ENCODE measurements at regions not wholly inside any gene's neighbourhood (a gene's known extent, or its start where the extent isn't known, plus 50 kb on each side); places are given as distances from the start of the nearest gene placed in this dataset.
"Not testable (repeated sequence)": the region's sequence is repeated elsewhere in the genome, so short reads cannot be mapped to it uniquely, and the experiment has no call there.

DNA sequence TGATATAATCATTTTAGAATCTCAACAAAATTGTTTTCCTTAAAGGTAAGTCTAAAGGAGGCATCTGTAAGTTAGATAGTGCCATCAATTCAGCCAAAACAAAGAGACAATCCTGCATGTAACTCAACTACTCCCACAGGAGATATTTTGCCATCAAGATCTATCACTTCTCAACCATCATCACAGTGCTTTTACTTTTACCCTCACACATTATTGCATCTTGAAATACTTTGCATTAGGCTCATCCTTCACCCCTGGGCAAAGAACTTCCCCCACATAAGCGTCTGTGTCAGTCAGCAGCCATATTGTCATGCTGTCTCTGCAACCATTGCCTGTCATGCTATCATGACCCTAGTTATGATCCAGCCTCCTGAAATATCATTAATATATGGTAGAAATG is 54.9 kb upstream of the NLGN1 start:
- Mint-ChIP-seq H3K9me3 (peaks cover 4% of the 10 kb centered on the region), H3K4me1 (no peaks in the 10 kb centered on the region), H3K27ac (no peak overlapping the region), H3K4me3 (no peak overlapping the region), H3K27me3 (no peaks in the 10 kb centered on the region), H3K36me3 (ENCODE audit: low read depth) (no peaks in the 10 kb centered on the region)
- POLR2A ChIA-PET: no interaction called here
- CTCF ChIA-PET: no interaction called here
- no peak for DNase-seq

DNA sequence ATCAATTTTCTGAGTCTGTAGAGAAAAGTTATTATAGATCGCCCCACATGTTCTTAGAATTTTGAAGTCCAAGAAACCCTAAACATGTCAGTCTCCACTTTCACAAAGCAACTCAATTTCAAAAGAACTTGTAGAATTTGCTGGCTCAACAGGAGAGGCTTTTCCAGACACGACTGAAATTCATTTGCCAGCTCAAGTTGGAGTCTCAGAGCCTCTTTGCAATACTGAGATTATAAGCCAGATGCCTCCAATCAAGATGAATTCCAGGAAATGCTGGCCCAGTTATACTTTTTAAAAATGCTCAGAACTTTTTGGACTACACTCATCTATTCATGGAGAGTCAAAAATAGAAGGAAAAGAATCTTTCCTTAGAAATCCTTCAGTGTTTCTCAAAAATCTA is 56.9 kb upstream of the NLGN1 start:
- Mint-ChIP-seq H3K4me3 (no peak overlapping the region), H3K36me3 (ENCODE audit: low read depth) (no peaks in the 10 kb centered on the region), H3K4me1 (no peaks in the 10 kb centered on the region), H3K27me3 (no peaks in the 10 kb centered on the region), H3K9me3 (peaks cover 2% of the 10 kb centered on the region), H3K27ac (no peak overlapping the region)
- CTCF ChIA-PET: interaction anchor here (0.6 kb wide), 1 partner anchor 367 kb away, joined by 3 read pairs; no protein-coding TSS in a partner anchor
- DNase-seq: no peak
- POLR2A ChIA-PET: no interaction called here

DNA sequence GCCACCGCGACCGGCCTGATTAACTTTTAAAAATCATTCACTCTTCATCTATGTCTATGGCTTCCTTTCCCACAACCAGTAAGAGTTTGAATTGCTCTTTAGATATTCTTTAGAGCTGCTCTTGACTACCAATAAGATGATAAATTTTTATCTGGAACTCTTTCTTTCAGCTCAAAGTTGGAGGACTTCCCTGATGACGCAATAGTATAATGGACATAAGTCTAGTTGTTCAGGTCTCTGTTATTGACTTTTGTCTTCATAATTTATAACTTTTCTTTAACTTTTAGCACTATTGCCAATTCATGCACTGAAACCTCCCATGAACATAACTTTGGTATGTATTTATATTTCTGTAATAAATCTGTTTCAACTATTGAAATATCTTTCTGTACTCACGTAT is 61.3 kb upstream of the NLGN1 start:
- H3K27ac Mint-ChIP-seq: no peak overlapping the region

DNA sequence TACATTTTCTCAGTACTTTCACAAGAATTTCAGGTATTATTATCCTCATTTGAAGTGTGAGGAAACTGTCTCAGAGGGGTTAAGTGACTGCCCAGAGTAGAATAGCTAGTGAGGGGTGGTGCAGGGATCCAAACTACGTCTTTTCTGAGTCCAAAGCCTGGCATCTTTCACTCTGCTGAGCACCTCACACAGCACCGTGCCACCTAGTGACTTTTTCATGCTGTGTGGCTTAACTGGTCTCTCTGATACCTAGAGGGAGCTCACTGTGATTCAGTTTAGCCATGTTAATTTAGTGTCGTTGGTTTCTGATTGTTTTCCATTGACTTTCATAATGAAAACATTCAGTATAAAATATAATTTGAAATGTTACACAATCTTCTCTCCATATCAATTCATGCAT is 91.4 kb upstream of the NLGN1 start:
- ChIA-PET POLR2A (no interaction called here), CTCF (no interaction called here)
- Mint-ChIP-seq H3K36me3 (ENCODE audit: low read depth) (no peaks in the 10 kb centered on the region), H3K27ac (no peak overlapping the region), H3K4me3 (no peak overlapping the region), H3K27me3 (no peaks in the 10 kb centered on the region), H3K9me3 (no peaks in the 10 kb centered on the region), H3K4me1 (no peaks in the 10 kb centered on the region)
- DNase-seq: no peak

More for the DNA sequence above, 61.3 kb upstream of the NLGN1 start:
- no peaks in the 10 kb centered on the region for H3K4me1 Mint-ChIP-seq
- ChIA-PET POLR2A (no interaction called here), CTCF (no interaction called here)
- no peaks in the 10 kb centered on the region for H3K9me3 Mint-ChIP-seq
- no peaks in the 10 kb centered on the region for H3K27me3 Mint-ChIP-seq
- H3K4me3 Mint-ChIP-seq: no peak overlapping the region
- no peak for DNase-seq
- H3K36me3 Mint-ChIP-seq (ENCODE audit: low read depth): no peaks in the 10 kb centered on the region

DNA sequence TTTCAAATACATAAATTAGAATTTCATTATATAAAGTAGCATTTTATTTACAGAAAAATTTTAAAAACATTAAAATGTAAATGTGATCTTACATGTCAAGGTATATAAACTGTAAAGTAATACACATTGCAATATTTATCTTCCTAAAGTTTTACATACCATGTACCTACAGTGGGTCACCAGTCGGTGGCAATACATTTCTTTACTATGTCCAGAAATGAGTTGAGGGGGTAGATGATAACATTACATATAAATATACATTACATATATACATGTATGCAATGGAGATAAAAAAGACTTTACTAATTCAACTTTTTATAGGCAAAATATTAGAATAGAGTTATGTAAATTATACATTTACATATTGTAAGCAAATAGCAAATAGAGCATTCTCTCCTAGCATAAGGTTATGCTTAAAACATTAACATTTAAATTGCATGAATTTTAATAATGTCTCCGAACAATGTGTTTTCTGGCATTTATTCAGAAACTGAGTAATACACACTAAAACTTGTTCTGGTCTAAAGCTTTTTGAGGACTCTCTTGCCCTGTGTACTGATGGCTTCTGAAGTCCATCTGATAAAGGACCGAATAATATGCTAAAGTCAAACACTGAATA is 93.3 kb upstream of the NLGN1 start:
- Mint-ChIP-seq H3K4me1 (no peaks in the 10 kb centered on the region), H3K27ac (no peak overlapping the region), H3K36me3 (ENCODE audit: low read depth) (no peaks in the 10 kb centered on the region), H3K4me3 (no peak overlapping the region), H3K9me3 (no peaks in the 10 kb centered on the region), H3K27me3 (no peaks in the 10 kb centered on the region)
- no peak for DNase-seq
- POLR2A ChIA-PET: no interaction called here
- CTCF ChIA-PET: no interaction called here

DNA sequence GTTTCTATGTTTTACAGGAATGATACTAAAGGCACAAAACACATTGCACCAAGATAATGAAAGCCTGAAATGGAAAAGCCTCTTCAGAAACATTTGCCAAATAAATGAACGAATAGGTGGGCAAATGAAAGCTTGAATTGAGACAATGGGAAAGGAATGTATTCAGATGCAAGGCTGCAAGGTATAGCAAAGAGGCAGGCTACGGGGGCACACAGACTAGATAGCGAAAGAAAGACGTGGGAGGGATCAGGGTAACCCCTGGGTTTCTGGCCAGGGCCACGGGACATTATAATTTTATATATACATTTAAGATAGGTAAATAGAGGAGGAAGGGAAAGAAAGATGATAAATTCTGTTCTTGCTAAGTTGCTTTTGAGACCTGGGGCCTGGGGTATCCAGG is 95.9 kb upstream of the NLGN1 start:
- Mint-ChIP-seq H3K4me1 (no peaks in the 10 kb centered on the region), H3K27ac (no peak overlapping the region)
- CTCF ChIA-PET: no interaction called here

DNA sequence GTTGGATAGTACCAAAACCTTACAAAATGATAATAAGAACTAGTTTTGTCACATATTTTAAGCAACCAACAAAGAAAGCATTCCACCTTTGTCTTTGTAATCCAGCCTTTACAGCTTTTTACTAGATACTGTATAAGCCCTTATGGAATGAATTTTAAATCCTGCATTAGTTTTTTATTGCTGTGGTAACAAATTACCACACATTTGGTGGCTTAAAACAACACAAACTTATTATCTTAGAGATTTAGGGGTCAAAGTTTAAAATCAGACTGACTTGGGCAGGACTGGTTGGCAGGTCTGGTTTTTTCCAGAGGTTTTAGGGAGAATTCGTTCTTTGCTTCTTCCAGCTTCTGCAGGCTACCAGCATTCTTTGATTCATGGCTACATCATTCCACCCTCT is 108.5 kb upstream of the NLGN1 start:
- Mint-ChIP-seq H3K27me3 (no peaks in the 10 kb centered on the region), H3K9me3 (no peaks in the 10 kb centered on the region), H3K36me3 (ENCODE audit: low read depth) (no peaks in the 10 kb centered on the region), H3K4me3 (no peak overlapping the region), H3K27ac (no peak overlapping the region), H3K4me1 (no peaks in the 10 kb centered on the region)
- ChIA-PET POLR2A (no interaction called here), CTCF (no interaction called here)
- no peak for DNase-seq

More for the DNA sequence above, 95.9 kb upstream of the NLGN1 start:
- Mint-ChIP-seq H3K36me3 (ENCODE audit: low read depth) (no peaks in the 10 kb centered on the region), H3K4me3 (no peak overlapping the region), H3K27me3 (no peaks in the 10 kb centered on the region), H3K9me3 (peaks cover 2% of the 10 kb centered on the region)
- DNase-seq: no peak
- POLR2A ChIA-PET: no interaction called here

DNA sequence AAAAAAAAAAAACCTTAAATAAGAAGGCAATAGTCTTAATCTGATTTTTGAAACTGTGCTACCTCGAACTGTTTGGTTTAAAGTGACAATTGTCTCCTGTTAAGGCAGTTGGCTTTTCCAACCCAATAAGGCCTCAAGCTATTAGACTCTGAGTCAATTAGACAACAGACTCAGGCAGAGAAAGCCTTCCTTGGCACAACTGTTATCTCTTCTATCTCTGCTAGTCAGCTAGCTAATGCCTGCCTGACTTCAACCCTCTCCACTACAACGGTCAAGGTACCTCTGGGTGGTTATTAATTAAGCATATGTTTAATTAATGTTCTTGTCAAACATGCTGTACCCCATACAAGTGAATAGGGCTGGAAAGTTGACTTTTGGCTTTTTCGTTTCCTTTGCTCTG is 110.2 kb upstream of the NLGN1 start:
- Mint-ChIP-seq H3K9me3 (no peaks in the 10 kb centered on the region), H3K27me3 (no peaks in the 10 kb centered on the region), H3K4me3 (no peak overlapping the region), H3K36me3 (ENCODE audit: low read depth) (no peaks in the 10 kb centered on the region), H3K4me1 (no peaks in the 10 kb centered on the region), H3K27ac (no peak overlapping the region)
- DNase-seq: no peak
- ChIA-PET POLR2A (no interaction called here), CTCF (no interaction called here)

DNA sequence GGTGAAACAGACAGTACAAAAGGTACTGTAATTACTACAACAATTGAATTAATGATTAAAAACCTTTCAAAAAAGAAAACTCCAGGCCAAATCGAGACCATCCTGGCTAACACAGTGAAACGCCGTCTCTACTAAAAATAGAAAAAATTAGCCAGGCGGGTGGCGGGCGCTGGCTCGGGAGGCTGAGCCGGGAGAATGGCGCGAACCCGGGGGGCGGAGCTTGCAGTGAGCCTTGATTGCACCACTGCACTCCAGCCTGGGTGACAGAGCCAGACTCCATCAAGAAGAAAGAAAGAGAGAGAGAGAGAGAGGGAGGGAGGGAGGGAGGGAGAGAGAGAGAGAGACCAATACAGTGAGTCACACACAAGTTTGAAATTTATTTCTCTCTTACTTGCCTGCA is 111.0 kb upstream of the NLGN1 start:
- H3K4me3 Mint-ChIP-seq; POLR2A ChIA-PET; DNase-seq; H3K9me3 Mint-ChIP-seq; H3K27ac Mint-ChIP-seq; H3K36me3 Mint-ChIP-seq (ENCODE audit: low read depth); H3K27me3 Mint-ChIP-seq; CTCF ChIA-PET; H3K4me1 Mint-ChIP-seq: not testable (repeated sequence)

DNA sequence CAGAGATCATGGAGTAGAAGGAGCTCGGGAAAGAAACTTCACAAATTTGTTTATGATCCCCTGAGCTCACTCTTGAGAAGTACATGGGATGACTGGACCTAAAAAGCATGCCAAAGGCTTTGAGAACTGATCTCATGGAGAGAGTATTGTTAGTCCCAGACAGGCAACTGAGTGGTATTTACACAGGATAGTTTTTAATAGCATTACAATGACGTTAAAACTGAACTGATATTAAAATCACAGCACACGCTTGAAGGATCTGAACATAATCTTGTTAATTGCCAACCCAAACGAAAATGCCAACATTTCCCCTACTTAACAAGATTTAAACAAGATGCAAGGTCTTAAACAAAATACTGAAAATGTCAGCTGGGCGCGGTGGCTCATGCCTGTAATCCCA is 113.2 kb upstream of the NLGN1 start:
- no peak for DNase-seq
- Mint-ChIP-seq H3K36me3 (ENCODE audit: low read depth) (no peaks in the 10 kb centered on the region), H3K27me3 (no peaks in the 10 kb centered on the region), H3K4me3 (no peak overlapping the region), H3K27ac (no peak overlapping the region), H3K9me3 (no peaks in the 10 kb centered on the region), H3K4me1 (no peaks in the 10 kb centered on the region)
- CTCF ChIA-PET: no interaction called here
- POLR2A ChIA-PET: no interaction called here

DNA sequence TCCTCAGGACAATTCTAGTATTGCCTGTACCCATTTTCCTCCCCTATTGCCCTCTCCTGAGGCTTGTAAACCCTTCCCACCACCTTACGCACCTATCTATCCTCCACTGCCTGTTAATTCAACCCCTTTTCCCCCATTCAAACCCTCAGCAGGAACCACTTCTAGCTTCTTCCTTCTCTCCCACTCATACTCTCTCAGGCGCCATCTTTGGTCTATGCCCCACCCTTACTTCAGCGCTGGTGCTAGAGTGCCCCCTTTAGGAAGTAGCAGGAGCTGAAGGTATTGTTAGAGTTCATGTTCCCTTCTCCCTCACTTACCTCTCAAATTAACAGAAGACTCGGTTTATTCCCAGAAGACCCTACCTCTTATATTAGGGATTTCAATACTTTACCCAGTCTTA is 121.8 kb upstream of the NLGN1 start:
- POLR2A ChIA-PET: no interaction called here
- no peaks in the 10 kb centered on the region for H3K4me1 Mint-ChIP-seq
- no peak for DNase-seq
- H3K27ac Mint-ChIP-seq: no peak overlapping the region
- no peaks in the 10 kb centered on the region for H3K27me3 Mint-ChIP-seq
- CTCF ChIA-PET: no interaction called here
- H3K4me3 Mint-ChIP-seq: no peak overlapping the region
- no peaks in the 10 kb centered on the region for H3K36me3 Mint-ChIP-seq (ENCODE audit: low read depth)
- no peaks in the 10 kb centered on the region for H3K9me3 Mint-ChIP-seq

DNA sequence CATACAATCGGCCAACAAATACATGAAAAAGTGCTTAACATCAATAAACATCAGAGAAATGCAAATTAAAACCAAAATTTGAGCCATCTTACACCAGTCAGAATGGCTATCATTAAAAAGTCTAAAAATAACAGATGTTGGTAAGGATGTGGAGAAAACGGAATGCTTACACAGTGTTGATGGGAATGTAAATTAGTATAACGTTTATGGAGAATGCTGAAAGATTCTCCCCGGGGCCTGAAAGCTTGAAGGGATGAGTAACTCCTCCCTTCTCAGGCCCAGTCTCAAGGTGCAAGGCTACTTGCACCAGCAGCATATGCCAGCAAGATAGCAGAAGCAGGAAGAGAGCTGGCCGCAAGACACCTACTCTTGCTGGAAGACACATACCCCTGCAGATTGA is 123.7 kb upstream of the NLGN1 start:
- ChIA-PET CTCF (no interaction called here), POLR2A (no interaction called here)

DNA sequence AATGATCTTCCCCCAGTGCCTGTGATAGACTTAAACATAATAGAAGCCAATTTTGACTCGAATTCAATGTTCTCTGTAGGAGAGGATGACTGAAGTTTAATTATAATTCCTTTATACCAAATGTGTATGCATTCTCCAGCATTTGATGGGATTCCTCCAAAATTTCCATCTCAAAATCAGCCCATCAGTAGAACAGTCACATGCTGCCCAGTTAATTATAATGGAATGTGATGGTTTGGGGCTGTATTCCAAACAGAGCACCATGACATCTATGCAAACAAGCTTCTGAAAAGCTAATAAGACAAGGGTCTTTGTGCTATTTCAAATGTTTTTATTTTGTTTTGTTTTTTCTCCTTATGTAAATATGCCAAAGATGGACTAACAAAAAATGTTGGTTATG is 127.7 kb upstream of the SPATA16 start:
- Mint-ChIP-seq H3K27ac (no peak overlapping the region), H3K9me3 (no peaks in the 10 kb centered on the region), H3K4me3 (no peak overlapping the region), H3K27me3 (no peaks in the 10 kb centered on the region), H3K36me3 (ENCODE audit: low read depth) (no peaks in the 10 kb centered on the region), H3K4me1 (no peaks in the 10 kb centered on the region)
- CTCF ChIA-PET: no interaction called here
- POLR2A ChIA-PET: no interaction called here
- no peak for DNase-seq

More for the DNA sequence above, 123.7 kb upstream of the NLGN1 start:
- Mint-ChIP-seq H3K27me3 (no peaks in the 10 kb centered on the region), H3K4me3 (no peak overlapping the region), H3K36me3 (ENCODE audit: low read depth) (no peaks in the 10 kb centered on the region), H3K9me3 (no peaks in the 10 kb centered on the region), H3K4me1 (no peaks in the 10 kb centered on the region), H3K27ac (no peak overlapping the region)
- DNase-seq: no peak

DNA sequence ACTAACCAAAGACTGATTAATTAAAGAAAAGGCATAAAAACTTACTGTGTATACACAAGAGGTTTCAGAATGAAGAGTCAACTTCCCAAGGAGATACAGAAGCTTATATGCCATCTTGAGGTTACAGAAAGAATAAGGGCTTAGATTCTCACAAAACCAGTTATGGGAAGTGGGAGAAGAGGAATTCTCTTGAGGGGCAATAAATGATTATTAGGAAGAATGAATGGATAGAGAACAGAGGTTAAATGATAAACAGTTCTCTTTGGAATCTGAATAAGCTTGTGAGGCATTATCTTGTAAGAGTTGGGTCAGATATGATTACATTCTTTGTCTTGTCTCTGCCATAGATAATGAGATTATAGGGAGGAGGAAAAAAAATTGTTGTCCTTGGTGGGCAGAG is 126.7 kb upstream of the SPATA16 start:
- no peaks in the 10 kb centered on the region for H3K36me3 Mint-ChIP-seq (ENCODE audit: low read depth)
- H3K9me3 Mint-ChIP-seq: no peaks in the 10 kb centered on the region
- H3K4me1 Mint-ChIP-seq: no peaks in the 10 kb centered on the region
- CTCF ChIA-PET: no interaction called here
- POLR2A ChIA-PET: no interaction called here
- H3K4me3 Mint-ChIP-seq: no peak overlapping the region
- no peak for DNase-seq
- no peak overlapping the region for H3K27ac Mint-ChIP-seq
- H3K27me3 Mint-ChIP-seq: no peaks in the 10 kb centered on the region

DNA sequence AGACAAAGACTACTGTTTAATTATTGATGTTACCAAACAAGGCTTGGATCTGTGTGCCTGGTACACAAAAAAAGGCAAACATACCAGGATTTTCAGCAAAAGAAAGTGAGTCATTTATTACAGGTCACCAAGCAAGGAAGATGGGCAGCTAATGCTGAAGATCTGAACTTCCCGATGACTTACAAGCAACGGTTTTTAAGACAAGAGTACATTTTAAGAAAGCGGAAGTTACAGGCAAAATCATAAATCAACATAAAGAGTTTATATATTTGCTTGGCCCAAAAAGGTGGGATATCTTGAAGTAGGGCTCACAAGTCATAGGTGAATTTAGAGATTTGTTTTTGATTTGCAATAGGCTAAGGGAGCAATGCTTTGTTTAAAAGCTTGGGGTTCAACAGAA is 125.4 kb upstream of the SPATA16 start:
- no peaks in the 10 kb centered on the region for H3K4me1 Mint-ChIP-seq
- no peak overlapping the region for H3K4me3 Mint-ChIP-seq
- CTCF ChIA-PET: no interaction called here
- H3K27ac Mint-ChIP-seq: no peak overlapping the region
- H3K27me3 Mint-ChIP-seq: no peaks in the 10 kb centered on the region
- POLR2A ChIA-PET: no interaction called here
- H3K36me3 Mint-ChIP-seq (ENCODE audit: low read depth): no peaks in the 10 kb centered on the region
- no peaks in the 10 kb centered on the region for H3K9me3 Mint-ChIP-seq
- DNase-seq: no peak
